Eye (tissue), 1 donor: ENCODE measurements at regions not wholly inside any gene's neighbourhood (a gene's known extent, or its start where the extent isn't known, plus 50 kb on each side); places are given as distances from the start of the nearest gene placed in this dataset.
A peak's percentile ranks its signal among the peaks of the same experiment; 100 is the strongest.

ENCODE experiments used
- DNase-seq: peaks from one replicate; pipeline ENCODE4 v3.0.0-alpha.2; 2015

- DNase-seq = no peak
These were observed 53.7 kb upstream of the TMX4 start for GRCh38 chr20:8073024-8073832.

- no peak for DNase-seq
These were observed 55.4 kb upstream of the TMX4 start for GRCh38 chr20:8074931-8075330.

GRCh38 chr20:8076306-8077136 lies 55.5 kb upstream of the PLCB1 start:
- DNase-seq = no peak

GRCh38 chr20:8077137-8077466 lies 55.0 kb upstream of the PLCB1 start:
- DNase-seq = peak; percentile 31

- DNase-seq = no peak
These were observed 53.5 kb upstream of the PLCB1 start for GRCh38 chr20:8078528-8078914.

GRCh38 chr20:8079976-8080375 lies 52.1 kb upstream of the PLCB1 start:
- DNase-seq = no peak

GRCh38 chr20:8082025-8082424 lies 50.0 kb upstream of the PLCB1 start:
- no peak for DNase-seq
